ENCODE measurements at regions not wholly inside any gene's neighbourhood (a gene's known extent, or its start where the extent isn't known, plus 50 kb on each side); places are given as distances from the start of the nearest gene placed in this dataset.

GRCh38 chr12:5294274-5295070, 137.4 kb upstream of the NTF3 start:
- Histone ChIP-seq H3K36me3 (ENCODE audit: control insufficient read depth in 4 of 4, insufficient read depth in 3 of 4, low read depth in 1 of 4, low read length in 3 of 4) (no peaks in the 10 kb centered on the region), H3K27me3 (ENCODE audit: control insufficient read depth in 4 of 4, insufficient read depth in 4 of 4, low read length in 3 of 4) (peaks cover 0 to 2% (median 0%) of the 10 kb centered on the region in 4 donors), H3K4me3 (ENCODE audit: low read depth in 1 of 3, low read length in 3 of 3) (no peak overlapping the region), H3K9me3 (ENCODE audit: control insufficient read depth in 4 of 4, low read length in 3 of 4) (no peaks in the 10 kb centered on the region), H3K27ac (ENCODE audit: low read depth in 1 of 2, low read length in 2 of 2) (no peak overlapping the region), H3K9ac (ENCODE audit: low read depth in 1 of 2, low read length in 2 of 2) (no peak overlapping the region), H3K4me1 (ENCODE audit: control insufficient read depth in 4 of 4, insufficient read depth in 4 of 4, low read length in 3 of 4) (no peaks in the 10 kb centered on the region)
- DNase-seq (ENCODE audit: low spot score) = no peak
- 81% methylated on average over 11 of the region's 11 CpGs for WGBS
- TF ChIP-seq YY1 (IDR thresholded peaks at IDR 0.05) (no peak), EGR1 (IDR thresholded peaks at IDR 0.05; ENCODE audit: low read depth in 2 of 2) (no peak), JUND (IDR thresholded peaks at IDR 0.05) (no peak), MAX (IDR thresholded peaks at IDR 0.05) (no peak), RAD21 (IDR thresholded peaks at IDR 0.05) (no peak), RXRA (IDR thresholded peaks at IDR 0.05) (no peak)

- no peak overlapping the region for H3K9ac ChIP-seq (ENCODE audit: low read depth in 1 of 2, low read length in 2 of 2)
- no peak overlapping the region for H3K27ac ChIP-seq (ENCODE audit: low read depth in 1 of 2, low read length in 2 of 2)
- H3K4me3 ChIP-seq (ENCODE audit: low read depth in 1 of 3, low read length in 3 of 3) = no peak overlapping the region
- H3K4me1 ChIP-seq (ENCODE audit: control insufficient read depth in 4 of 4, insufficient read depth in 4 of 4, low read length in 3 of 4) = no peaks in the 10 kb centered on the region
- no peak for TF ChIP-seq JUND (IDR thresholded peaks at IDR 0.05)
- TF ChIP-seq RXRA (IDR thresholded peaks at IDR 0.05) = no peak
- TF ChIP-seq NR2F2 (IDR thresholded peaks at IDR 0.05) = no peak
- no peak for TF ChIP-seq HNF4G (IDR thresholded peaks at IDR 0.05)
- no peak for TF ChIP-seq MAX (IDR thresholded peaks at IDR 0.05)
- TF ChIP-seq CTCF (IDR thresholded peaks at IDR 0.05; ENCODE audit: low read depth, low read length, missing input control) = no peak
- TF ChIP-seq RAD21 (IDR thresholded peaks at IDR 0.05) = no peak
- no peak for TF ChIP-seq SP1 (IDR thresholded peaks at IDR 0.05)
- TF ChIP-seq REST (IDR thresholded peaks at IDR 0.05) = no peak
- WGBS = 94% methylated on average over 3 of the region's 3 CpGs
- no peaks in the 10 kb centered on the region for H3K9me3 ChIP-seq (ENCODE audit: control insufficient read depth in 4 of 4, low read length in 3 of 4)
- no peak for DNase-seq (ENCODE audit: low spot score)
- no peaks in the 10 kb centered on the region for H3K36me3 ChIP-seq (ENCODE audit: control insufficient read depth in 4 of 4, insufficient read depth in 3 of 4, low read depth in 1 of 4, low read length in 3 of 4)
- H3K27me3 ChIP-seq (ENCODE audit: control insufficient read depth in 4 of 4, insufficient read depth in 4 of 4, low read length in 3 of 4) = peaks cover 0 to 2% (median 0%) of the 10 kb centered on the region in 4 donors
Measured at GRCh38 chr12:5295151-5295550, 136.8 kb upstream of the NTF3 start.
